Esophagus squamous epithelium (tissue), 4 donors: ENCODE measurements at regions not wholly inside any gene's neighbourhood (a gene's known extent, or its start where the extent isn't known, plus 50 kb on each side); places are given as distances from the start of the nearest gene placed in this dataset.

Experiments used
- POLR2A ChIP-seq, 4 donors: fragments of 450-650 bp; IDR thresholded peaks; one replicate each; pipeline ENCODE4 v1.6.1; 2017; ENCODE audit warnings: antibody characterized with exemption in 4 of 4, mild to moderate bottlenecking in 4 of 4, moderate library complexity in 3 of 4
- TF ChIP-seq, protein P1 (sequence below), 6 experiments: fragments of 450-650 bp in 4 of 6; fragments of 200-600 bp in 2 of 6; sonication (generic) in 2 of 6; IDR thresholded peaks; one replicate each; pipeline ENCODE4 v1.5.1; 2016 to 2019; ENCODE audit warnings: antibody characterized with exemption in 6 of 6, mild to moderate bottlenecking in 4 of 6, moderate library complexity in 4 of 6

DNA sequence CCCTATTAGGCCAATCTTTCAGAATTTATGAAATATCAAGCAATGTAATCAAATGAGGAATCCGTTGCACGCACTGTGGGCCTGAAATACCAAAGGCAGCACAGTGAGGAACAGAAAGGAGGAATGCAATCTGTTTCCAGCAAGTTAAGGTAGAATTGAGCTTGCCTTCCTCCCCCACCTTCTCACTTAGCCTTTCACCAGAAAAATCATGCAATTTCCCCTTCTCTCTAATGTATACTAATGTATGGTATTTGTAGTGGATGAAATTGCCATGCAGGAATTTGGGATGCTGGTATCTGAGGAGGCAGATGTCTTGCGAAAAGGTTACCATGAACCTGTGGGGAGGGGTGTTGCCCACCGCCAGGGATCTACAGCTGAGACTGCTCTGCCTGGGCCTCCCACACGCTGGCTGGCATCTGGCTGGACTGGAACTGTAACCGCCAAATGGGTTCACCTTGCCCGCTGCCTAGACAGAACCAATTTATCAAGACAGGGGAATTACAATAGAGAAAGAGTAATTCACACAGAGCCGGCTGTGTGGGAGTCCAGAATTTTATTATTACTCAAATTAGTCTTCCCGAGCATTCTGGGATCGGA, 222.4 kb upstream of the MYLIP start:
- no peak for TF ChIP-seq POLR2A (IDR thresholded peaks at IDR 0.05)
- TF ChIP-seq, protein P1, sequence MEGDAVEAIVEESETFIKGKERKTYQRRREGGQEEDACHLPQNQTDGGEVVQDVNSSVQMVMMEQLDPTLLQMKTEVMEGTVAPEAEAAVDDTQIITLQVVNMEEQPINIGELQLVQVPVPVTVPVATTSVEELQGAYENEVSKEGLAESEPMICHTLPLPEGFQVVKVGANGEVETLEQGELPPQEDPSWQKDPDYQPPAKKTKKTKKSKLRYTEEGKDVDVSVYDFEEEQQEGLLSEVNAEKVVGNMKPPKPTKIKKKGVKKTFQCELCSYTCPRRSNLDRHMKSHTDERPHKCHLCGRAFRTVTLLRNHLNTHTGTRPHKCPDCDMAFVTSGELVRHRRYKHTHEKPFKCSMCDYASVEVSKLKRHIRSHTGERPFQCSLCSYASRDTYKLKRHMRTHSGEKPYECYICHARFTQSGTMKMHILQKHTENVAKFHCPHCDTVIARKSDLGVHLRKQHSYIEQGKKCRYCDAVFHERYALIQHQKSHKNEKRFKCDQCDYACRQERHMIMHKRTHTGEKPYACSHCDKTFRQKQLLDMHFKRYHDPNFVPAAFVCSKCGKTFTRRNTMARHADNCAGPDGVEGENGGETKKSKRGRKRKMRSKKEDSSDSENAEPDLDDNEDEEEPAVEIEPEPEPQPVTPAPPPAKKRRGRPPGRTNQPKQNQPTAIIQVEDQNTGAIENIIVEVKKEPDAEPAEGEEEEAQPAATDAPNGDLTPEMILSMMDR (IDR thresholded peaks at IDR 0.05) = no peak
